ENCODE measurements at regions not wholly inside any gene's neighbourhood (a gene's known extent, or its start where the extent isn't known, plus 50 kb on each side); places are given as distances from the start of the nearest gene placed in this dataset.
"Not testable (repeated sequence)": the region's sequence is repeated elsewhere in the genome, so short reads cannot be mapped to it uniquely, and the experiment has no call there.

- DNase-seq: no peak
Measured at GRCh38 chr5:56763711-56764466, 51.5 kb upstream of the MAP3K1 start.

GRCh38 chr5:56763182-56763581, 52.2 kb upstream of the MAP3K1 start:
- no peak for DNase-seq

- DNase-seq: no peak
Measured at GRCh38 chr5:56761151-56761885, 54.0 kb upstream of the MAP3K1 start.

GRCh38 chr5:56760723-56761122, 54.6 kb upstream of the MAP3K1 start:
- DNase-seq: no peak

GRCh38 chr5:56759521-56760216, 55.7 kb upstream of the MAP3K1 start:
- no peak for DNase-seq

DNA sequence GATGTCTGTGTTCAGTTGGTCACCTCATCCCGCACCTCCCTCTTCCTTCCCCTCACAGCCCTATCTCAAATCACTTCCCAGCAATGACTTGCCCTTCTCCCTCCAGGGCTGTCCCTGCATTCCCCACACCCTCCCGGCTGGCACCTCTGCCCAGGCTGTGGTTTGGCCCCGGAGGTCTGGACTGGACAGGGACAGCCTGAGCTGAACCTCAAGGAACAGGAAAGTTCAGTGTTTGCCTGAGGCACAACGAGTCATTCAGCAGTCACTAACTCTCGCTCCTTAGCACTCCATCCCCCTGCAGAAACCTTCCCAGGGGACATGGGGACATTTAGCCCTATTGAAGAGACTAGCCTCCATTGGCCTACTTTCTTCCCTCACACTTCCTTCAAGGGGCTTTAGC, 58.3 kb upstream of the MAP3K1 start:
- no peak for DNase-seq

DNA sequence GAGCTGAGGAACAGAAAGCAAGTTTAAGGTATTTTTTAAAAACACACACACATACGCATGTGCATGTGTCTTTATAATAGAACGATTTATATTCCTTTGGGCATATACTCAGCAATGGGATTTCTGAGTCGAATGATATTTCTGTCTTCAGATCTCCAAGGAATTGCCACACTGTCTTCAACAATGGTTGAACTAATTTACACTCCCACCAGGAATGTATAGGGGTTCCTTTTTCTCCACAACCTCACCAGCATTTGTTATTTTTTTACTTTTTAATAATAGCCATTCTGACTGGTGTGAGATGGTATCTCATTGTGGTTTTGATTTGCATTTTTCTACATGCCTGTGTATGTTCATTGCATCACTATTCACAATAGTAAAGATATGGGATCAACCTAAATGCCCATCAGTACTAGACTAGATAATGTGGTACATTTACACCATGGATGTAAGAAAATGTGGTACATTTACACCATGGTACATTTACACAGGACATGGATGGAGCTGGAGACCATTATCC, 60.3 kb upstream of the MAP3K1 start:
- DNase-seq: no peak

- DNase-seq: not testable (repeated sequence)
Measured at GRCh38 chr5:56753588-56753987, 61.8 kb upstream of the MAP3K1 start.

DNA sequence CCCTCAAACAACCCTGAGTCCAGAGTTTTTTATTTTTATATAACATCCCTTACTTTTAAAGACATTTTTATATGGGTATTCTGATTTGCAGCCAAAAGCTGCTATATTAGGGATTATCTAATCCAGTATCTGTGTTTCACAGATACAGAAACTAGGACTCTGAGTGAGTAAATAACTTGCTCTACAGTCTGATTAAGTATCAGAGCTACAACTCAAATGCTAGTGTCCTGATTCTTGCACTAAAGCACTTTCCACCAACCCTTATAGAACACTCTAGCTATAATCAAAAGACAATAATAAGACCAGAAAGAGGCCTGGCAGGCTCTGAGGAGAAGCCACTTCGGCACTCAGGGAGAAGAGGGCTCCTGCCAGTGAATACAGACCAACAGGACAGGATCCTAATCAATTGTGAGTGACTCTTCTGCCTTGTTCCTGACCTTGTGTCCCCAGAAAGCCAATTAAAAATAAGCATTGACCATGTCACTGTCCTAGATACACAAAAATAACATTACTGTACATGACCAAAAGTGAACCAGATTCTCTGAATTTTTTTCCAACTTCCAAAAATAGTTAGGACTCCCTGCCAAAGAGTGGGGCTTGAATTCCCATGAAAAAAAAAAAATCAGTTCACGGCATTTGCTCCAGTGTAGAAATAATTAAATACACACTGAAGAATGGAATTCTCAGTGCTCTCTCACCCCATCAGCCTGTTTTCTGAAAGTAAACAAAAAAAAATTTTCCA, 63.6 kb upstream of the MAP3K1 start:
- no peak for DNase-seq

- no peak for DNase-seq
Measured at GRCh38 chr5:56749842-56750241, 65.5 kb upstream of the MAP3K1 start.

DNA sequence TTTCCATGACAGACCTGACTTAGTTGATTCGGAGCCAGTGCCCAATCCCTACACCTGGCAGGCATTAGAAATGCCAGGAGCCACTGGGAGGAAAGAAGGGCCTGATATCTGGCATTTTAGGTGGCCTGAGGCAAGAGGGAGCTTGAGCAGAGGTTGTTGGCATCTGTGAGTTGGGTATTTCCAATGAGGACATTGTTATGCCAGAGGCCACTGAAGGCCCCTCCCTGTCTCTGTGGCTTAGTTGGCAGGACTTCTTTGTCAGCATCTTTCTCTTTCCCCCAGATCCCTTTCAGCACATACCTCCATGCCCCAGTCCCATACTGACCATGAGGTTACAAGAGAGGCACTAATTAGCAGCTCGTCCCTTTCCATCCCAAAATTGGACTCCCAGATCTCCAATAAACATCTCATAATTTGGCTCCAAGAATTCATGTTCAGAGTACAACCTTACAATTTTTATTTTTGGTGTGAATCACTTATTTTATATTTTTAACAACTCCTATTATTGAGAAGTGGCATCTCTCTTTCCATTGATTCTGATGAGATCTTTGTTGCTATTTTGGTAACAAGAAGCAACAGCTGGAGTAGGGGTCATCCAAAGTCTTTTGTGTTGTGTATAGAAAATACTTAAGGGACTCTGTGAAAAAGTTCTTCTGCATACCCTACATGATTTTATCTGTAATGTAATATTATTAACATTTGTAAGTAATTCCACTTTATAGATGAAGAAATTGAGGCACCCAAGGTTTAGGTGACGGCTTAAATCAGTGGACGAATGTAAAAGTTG, 68.6 kb upstream of the MAP3K1 start:
- no peak for DNase-seq

DNA sequence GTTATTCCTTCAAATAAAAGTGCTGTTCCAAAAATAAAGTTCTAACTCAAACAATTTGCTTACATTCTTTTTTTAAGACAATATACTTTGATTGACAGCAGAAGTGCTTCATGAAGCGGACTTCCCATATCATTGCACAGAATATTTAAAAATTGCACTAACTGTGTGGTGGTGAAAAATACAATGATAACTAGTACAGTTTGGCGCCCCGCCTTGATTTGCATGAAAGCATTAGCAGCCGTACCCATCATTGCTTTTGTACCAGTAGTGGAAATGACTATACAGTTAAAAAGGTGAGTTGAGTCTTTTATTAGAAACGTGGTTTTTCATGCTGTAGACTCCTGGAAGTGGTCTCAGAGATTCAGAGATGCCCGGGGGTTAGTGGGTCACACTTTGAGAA, 69.5 kb upstream of the MAP3K1 start:
- no peak for DNase-seq

DNA sequence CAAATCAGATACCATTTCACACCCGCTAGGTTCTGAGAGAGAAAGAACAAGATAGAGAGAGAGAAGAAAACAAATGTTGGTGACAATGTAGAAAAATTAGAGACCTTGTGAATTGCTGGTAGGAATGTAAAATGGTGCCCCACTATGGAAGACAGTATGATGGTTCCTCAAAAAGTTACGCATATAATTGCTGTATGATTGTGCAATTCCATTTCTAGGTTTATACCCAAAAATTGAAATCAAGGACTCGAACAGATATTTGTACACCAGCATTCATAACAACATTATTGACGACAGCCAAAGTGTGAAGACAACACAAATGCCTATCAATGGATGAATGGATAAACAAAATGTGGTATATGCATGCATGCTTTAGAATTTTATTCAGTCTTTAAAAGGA, 74.5 kb upstream of the MAP3K1 start:
- no peak for DNase-seq

- DNase-seq: no peak
Measured at GRCh38 chr5:56739990-56740389, 75.4 kb upstream of the MAP3K1 start.

DNA sequence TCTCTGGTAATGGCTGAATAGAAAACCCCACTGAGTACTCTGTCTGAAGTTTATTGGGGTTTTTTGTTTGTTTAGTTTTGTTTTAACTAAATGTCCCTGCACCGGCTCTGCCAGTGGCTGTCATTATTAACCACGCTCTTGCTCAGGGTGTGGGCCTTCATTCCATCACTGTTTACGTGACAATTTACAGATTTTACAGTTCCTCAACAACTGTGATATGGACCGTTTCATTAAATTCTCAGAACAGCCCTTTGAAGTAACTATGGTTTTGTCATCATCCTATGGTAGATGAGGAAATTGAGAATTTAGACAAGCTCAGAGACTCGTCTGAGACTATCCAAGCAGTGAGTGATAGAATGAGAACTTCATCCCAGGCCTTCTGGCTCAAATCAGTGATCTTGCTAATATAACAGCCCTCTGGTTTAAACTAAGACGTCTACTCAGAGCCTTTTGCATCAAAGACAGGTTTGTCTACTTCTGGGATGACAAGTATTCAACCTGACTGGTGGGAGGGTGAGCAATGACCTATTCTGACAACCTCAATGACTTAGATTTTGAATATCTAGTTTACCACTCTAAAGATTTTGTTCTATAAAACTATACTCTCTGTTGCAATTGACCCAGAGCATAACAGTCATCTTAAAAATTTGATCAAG, 77.3 kb upstream of the MAP3K1 start:
- DNase-seq: no peak

DNA sequence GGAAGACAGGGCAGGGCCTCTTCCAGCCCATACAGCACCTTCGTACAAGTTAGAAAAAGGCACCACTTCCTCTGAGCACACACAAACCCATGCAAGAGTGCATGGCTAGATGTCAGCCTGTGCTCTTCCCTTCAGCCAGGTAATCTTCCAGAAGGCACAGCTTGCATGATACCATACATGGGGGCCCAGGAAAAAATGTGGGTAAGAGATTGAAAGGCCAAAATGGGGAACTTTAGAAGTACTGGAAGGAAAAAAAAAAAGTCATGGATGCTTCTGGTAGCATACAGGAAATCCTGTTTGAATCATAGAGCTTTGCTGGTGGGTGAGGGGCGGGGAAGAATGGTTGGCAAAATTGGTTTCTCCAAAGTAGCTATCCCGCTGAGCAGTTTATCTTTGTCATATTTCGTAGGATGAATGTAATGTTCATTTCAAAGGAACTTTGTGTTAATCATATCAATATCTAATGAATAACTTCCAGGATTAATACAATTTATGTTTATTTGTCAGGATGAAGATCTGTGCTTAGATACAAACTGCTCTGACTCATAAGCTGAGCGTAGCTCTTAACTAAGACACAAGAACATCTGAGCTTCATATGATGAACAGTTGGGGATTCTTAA, 78.2 kb upstream of the MAP3K1 start:
- no peak for DNase-seq

DNA sequence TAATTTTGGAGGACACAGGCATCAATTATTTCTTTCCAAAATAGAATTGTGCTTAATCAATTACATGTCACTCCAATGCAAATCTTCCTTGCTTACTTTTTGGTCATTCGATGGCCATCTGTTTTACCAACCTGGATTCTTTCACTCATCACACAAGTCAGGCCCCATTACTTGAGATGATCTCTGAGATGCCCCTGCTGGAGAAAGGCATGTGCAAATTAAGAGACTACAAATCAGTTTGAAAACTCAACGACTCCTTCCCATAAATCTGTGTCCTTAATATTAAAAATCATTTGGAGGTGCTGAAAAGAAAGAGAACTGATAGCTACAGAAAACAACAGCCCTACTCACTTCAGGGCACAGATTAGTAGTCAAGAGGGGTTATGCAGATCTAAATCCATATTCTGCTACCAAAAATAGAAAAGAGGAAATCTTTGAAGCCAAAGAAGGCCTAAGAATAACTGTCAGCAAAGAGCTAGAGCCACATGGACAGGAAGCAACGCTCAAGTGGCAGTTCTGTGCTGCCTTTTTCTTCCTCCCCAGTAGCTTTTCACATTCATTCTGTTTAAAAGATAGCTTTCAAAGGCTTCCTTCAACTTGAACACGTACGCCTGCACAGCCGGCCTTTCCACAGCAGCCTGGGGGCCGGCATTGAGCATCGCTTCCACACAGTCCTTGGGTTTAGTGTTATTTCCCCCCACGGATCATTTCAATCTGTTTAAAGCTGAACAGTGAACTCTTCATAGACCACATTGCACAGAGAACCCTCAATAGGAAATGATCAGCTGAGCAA, 79.3 kb upstream of the MAP3K1 start:
- no peak for DNase-seq

GRCh38 chr5:56734091-56734694, 81.2 kb upstream of the MAP3K1 start:
- no peak for DNase-seq

DNA sequence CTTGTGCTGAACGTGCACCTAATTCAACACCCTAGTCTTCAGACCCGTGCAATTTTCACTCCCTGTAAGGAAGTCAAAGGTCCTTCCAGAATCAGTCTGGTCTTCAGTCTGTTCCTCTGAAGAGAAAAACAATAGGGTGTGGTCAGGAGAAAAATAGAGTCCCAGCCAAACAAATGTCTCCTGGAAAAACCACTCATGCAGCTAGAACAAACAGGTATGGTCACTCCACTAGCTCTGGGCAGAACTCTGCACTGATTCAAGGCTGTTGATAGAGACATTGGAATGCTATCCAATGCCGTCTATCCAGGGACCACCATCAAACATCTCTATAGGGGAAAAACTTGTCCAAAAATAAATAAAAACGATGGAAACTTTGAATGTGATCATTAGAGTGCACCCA, 81.8 kb upstream of the MAP3K1 start:
- DNase-seq: no peak

GRCh38 chr5:56732121-56732520, 83.2 kb upstream of the MAP3K1 start:
- DNase-seq: no peak
